ENCODE measurements at regions not wholly inside any gene's neighbourhood (a gene's known extent, or its start where the extent isn't known, plus 50 kb on each side); places are given as distances from the start of the nearest gene placed in this dataset.
"Not testable (repeated sequence)": the region's sequence is repeated elsewhere in the genome, so short reads cannot be mapped to it uniquely, and the experiment has no call there.

GRCh38 chr10:3886191-3886590, 101.2 kb upstream of the KLF6 start:
- no peak for DNase-seq

GRCh38 chr10:3882855-3883254, 97.8 kb upstream of the KLF6 start:
- no peak for DNase-seq

- DNase-seq, result no peak
Measured at GRCh38 chr10:3881622-3882021, 96.6 kb upstream of the KLF6 start.

- DNase-seq, result no peak
Measured at GRCh38 chr10:3879073-3879472, 94.1 kb upstream of the KLF6 start.

GRCh38 chr10:3877211-3878000, 92.4 kb upstream of the KLF6 start:
- no peak for DNase-seq

- no peak for DNase-seq
Measured at GRCh38 chr10:3876350-3876962, 91.4 kb upstream of the KLF6 start.

- no peak for DNase-seq
Measured at GRCh38 chr10:3875842-3876235, 90.8 kb upstream of the KLF6 start.

GRCh38 chr10:3874990-3875841, 90.2 kb upstream of the KLF6 start:
- no peak for DNase-seq

- not testable (repeated sequence) for DNase-seq
Measured at GRCh38 chr10:3874610-3874989, 89.6 kb upstream of the KLF6 start.

- DNase-seq, result no peak
Measured at GRCh38 chr10:3873728-3874461, 88.9 kb upstream of the KLF6 start.

GRCh38 chr10:3872712-3873329, 87.8 kb upstream of the KLF6 start:
- DNase-seq, result no peak

- DNase-seq, result no peak
Measured at GRCh38 chr10:3871424-3871996, 86.5 kb upstream of the KLF6 start.

GRCh38 chr10:3869036-3869435, 84.0 kb upstream of the KLF6 start:
- DNase-seq, result no peak

GRCh38 chr10:3868271-3868664, 83.3 kb upstream of the KLF6 start:
- DNase-seq, result no peak

- DNase-seq, result no peak
Measured at GRCh38 chr10:3867454-3868270, 82.7 kb upstream of the KLF6 start.

GRCh38 chr10:3866332-3866731, 81.3 kb upstream of the KLF6 start:
- no peak for DNase-seq

GRCh38 chr10:3865565-3865964, 80.6 kb upstream of the KLF6 start:
- DNase-seq, result no peak

GRCh38 chr10:3861795-3862194, 76.8 kb upstream of the KLF6 start:
- no peak for DNase-seq

GRCh38 chr10:3858051-3858845, 73.2 kb upstream of the KLF6 start:
- no peak for DNase-seq

GRCh38 chr10:3857318-3857717, 72.3 kb upstream of the KLF6 start:
- DNase-seq, result no peak

Measured in T1000 (cell line).